Esophagus muscularis mucosa (tissue), 3 donors: ENCODE measurements at regions not wholly inside any gene's neighbourhood (a gene's known extent, or its start where the extent isn't known, plus 50 kb on each side); places are given as distances from the start of the nearest gene placed in this dataset.

Source experiments
- POLR2A ChIP-seq: fragments of 450-650 bp; IDR thresholded peaks from one replicate; pipeline ENCODE4 v1.6.1; 2017; ENCODE audit warnings: antibody characterized with exemption, moderate library complexity, mild to moderate bottlenecking, low read depth
- POLR2AphosphoS5 ChIP-seq, 2 donors: sonication (generic); formaldehyde crosslinking; IDR thresholded peaks; one replicate each; pipeline ENCODE4 v1.6.1; 2017; ENCODE audit warnings: antibody characterized with exemption in 2 of 2
- TF ChIP-seq, protein P1 (sequence below), 3 experiments: fragments of 200-600 bp in 2 of 3; fragments of 450-650 bp in 1 of 3; sonication (generic) in 2 of 3; IDR thresholded peaks; one replicate each; pipeline ENCODE4 v1.5.1; 2017 to 2019; ENCODE audit warnings: antibody characterized with exemption in 3 of 3, mild to moderate bottlenecking in 2 of 3, moderate library complexity in 1 of 3

DNA sequence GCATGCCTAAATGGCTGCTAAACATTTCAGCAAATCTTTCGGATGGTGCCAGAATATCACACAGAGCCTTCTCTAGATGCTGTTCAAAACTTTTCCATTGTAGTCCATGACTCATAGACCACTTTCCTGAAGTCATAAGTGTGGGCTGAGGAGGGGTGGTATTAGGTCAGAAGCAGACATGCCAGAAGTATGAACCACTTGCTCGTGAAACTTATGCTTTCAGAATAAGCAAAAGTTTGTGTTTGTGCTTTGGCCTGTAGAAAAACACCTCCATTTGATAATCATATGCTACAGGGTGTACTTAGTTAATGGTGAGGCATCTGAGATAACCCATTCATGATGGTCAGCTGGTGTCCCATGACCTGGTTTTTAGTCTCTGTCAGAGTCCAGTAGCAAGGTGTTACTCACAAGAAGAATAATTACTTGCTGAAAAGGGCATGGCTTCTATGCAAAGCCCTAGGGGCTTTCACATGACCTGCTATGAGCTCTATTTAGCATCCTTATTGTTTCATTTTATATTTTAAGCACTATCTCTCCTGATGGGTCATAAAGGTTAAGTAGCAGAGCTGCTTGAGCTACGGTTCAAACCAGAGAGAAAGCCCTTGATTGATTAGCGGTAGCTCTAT is 183.1 kb upstream of the IVNS1ABP start:
- TF ChIP-seq POLR2A (no peak), POLR2AphosphoS5 (IDR thresholded peaks at IDR 0.05) (no peak)
- TF ChIP-seq, protein P1, sequence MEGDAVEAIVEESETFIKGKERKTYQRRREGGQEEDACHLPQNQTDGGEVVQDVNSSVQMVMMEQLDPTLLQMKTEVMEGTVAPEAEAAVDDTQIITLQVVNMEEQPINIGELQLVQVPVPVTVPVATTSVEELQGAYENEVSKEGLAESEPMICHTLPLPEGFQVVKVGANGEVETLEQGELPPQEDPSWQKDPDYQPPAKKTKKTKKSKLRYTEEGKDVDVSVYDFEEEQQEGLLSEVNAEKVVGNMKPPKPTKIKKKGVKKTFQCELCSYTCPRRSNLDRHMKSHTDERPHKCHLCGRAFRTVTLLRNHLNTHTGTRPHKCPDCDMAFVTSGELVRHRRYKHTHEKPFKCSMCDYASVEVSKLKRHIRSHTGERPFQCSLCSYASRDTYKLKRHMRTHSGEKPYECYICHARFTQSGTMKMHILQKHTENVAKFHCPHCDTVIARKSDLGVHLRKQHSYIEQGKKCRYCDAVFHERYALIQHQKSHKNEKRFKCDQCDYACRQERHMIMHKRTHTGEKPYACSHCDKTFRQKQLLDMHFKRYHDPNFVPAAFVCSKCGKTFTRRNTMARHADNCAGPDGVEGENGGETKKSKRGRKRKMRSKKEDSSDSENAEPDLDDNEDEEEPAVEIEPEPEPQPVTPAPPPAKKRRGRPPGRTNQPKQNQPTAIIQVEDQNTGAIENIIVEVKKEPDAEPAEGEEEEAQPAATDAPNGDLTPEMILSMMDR (IDR thresholded peaks at IDR 0.05) = no peak
